ENCODE measurements at regions not wholly inside any gene's neighbourhood (a gene's known extent, or its start where the extent isn't known, plus 50 kb on each side); places are given as distances from the start of the nearest gene placed in this dataset.

GRCh38 chr5:24831989-24832388 is 187.2 kb upstream of the CDH10 start:
- no peak for DNase-seq (ENCODE audit: low read depth)

GRCh38 chr5:24823625-24824024 is 178.8 kb upstream of the CDH10 start:
- DNase-seq (ENCODE audit: low read depth), result peak; percentile 5

DNA sequence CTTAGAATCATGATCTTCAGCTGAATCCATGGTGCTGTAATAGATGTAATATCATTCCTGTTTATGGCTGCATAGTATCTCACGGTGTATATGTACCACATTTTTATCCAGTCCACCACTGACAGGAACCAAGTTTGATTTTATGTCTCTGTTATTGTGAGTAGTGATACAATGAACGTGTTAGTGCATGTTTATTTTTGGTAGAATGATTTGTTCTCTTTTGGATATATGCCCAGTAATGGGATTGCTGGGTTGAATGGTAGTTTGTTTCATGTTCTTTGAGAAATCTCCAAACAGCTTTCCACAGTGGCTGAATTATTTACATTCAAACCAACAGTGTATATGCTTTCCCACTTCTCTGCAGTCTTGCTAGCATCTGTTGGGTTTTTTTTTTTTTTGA is 175.1 kb upstream of the CDH10 start:
- no peak for DNase-seq (ENCODE audit: low read depth)

DNA sequence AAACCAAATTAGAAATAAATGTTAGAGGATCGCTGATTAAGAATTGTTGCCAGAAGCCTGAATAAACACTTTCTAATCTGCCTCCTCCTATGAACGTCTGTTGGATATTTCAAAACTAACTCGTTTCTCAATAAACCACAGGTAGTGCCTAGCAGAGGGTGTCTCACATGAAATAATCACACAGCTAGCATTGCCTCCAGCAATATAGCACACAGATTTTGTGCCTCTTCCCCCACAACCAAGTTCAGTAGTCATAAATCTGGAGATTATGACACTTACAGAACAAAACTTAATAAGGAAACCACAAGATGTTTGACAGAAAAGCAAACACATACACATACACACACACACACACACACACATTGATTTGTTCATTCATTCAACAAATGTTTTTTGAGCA is 173.2 kb upstream of the CDH10 start:
- DNase-seq (ENCODE audit: low read depth), result no peak

DNA sequence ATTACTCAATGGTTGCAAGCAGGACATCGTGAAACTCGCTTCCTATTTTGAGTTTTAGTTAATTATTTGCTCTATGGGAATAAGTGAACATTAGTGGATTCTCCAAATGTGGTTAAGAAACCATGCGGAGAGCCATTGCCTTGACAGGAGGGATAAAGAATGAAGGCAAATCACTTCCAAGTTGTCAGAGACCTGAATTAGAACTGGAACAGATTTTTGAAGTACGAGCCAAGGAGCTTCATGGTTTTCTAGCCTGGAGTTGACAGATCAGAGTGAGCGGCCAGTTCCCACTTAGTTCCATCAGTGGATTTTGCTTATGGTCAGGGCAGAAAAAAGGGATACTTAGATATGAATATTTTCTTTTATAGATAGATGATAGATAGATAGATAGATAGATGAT is 171.4 kb upstream of the CDH10 start:
- no peak for DNase-seq (ENCODE audit: low read depth)

DNA sequence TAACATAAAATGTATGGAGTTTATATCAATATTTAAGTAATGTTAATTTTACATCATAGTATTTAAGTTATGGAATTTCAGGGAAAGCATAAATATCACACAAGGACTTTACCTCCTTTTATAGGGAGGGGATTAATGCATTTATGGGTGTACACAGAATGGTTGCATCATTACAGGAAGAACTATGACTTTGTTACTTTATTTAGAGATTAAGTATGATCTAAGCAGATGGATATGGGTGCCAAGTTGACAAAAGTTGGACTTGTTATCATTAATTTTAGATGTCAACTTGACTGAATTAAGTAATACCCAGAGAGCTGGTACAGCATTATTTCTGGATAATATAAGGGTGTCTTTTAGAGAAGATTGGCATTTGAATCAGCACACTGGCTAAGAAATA is 160.5 kb upstream of the CDH10 start:
- DNase-seq (ENCODE audit: low read depth), result no peak

- peak; percentile 10 for DNase-seq (ENCODE audit: low read depth)
Observed at GRCh38 chr5:24804221-24804681, 159.5 kb upstream of the CDH10 start.

DNA sequence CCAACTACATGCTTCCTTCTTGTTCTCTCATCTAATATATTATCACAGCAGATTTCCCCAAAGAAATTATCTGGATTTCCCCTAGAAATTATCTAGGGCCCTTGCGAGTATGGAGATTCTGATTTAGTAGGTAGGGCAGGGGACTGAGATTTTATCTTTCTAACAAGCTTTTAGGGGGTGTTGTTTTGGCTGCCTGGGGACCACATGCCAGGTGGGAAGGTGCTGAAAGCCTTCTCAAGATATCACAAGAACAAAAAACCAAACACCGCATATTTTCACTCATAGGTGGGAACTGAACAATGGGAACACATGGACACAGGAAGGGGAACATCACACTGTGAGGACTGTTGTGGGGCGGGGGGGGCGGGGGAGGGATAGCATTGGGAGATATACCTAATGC is 146.5 kb upstream of the CDH10 start:
- no peak for DNase-seq (ENCODE audit: low read depth)

- DNase-seq (ENCODE audit: low read depth), result no peak
Observed at GRCh38 chr5:24789611-24790351, 145.0 kb upstream of the CDH10 start.

GRCh38 chr5:24788829-24789514 is 144.2 kb upstream of the CDH10 start:
- DNase-seq (ENCODE audit: low read depth), result peak; percentile 41

GRCh38 chr5:24786108-24786507 is 141.3 kb upstream of the CDH10 start:
- no peak for DNase-seq (ENCODE audit: low read depth)

- no peak for DNase-seq (ENCODE audit: low read depth)
Observed at GRCh38 chr5:24783596-24783995, 138.8 kb upstream of the CDH10 start.

GRCh38 chr5:24777392-24777791 is 132.6 kb upstream of the CDH10 start:
- no peak for DNase-seq (ENCODE audit: low read depth)

- peak; percentile 1 for DNase-seq (ENCODE audit: low read depth)
Observed at GRCh38 chr5:24773261-24773660, 128.5 kb upstream of the CDH10 start.

DNA sequence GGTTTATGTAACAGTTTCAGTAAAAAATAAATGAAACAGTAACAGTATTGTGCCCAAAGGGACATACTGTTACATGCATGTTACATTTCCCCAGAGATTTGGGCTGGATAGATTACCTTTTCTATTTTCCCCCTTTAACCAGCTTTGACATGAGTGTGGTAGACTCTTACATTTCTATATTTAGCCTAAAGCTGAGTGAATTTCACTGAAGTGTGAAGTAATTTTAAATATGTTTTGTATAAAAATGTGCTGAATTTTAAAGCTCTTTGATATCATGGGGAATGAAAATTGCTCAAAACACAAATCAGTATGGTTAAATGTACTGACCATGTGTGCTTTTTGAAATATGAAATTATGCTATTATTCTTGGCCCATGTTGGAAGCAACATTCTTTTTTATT is 122.3 kb upstream of the CDH10 start:
- no peak for DNase-seq (ENCODE audit: low read depth)

DNA sequence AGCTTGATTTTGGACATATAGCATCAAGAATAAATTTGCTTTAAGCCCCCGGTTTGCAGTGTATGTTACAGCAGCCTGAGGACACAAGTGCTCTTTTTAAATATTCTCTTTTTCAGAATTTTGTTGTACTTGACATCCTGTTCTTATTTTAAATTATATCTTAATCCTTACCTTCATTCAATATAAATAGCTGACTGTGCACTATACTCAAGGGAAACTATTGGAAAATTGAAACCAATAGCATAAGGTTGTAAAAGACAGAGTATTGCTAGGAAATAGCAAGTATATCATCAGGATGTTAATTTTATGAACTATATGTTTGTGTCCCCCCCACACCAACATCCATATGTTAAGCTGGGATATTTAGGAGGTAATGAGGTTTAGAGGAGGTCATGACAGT is 120.4 kb upstream of the CDH10 start:
- DNase-seq (ENCODE audit: low read depth), result no peak

DNA sequence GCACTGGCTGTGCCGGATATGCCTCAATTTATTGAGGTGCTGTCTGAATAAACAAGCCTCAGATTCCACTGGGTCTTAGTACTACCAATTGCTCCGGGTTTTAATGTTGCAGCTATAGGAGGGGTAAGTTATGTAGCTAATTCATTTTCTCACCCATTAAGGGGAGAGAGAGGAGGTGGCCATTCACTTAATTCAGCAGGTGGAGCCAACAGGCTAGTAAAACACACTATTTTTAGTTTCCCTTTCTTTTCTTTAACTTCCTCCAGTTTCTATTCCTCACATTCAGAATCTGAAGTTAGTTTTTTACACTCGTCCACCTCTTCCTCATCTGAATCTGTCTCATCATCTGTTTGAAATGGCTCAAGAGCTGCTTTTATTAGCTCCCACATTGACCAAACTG is 105.6 kb upstream of the CDH10 start:
- DNase-seq (ENCODE audit: low read depth), result no peak

DNA sequence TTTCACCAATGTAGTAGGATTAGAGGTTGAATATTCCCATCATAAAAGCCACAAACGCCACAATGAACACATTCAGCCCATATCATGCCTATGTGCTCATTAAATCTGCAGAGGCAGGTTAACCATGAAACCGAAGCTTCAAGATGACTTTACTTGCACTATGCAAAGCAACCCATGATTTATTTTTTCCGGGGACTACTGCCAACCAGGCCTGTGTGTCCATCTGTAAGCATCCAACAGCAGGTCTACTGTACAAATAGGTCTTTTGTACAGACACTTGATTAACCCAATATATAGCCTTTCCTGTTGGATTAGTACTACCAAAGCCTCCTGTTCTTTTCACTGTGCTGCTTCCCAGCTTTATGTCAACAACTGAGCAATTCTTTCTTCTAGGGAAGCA is 104.9 kb upstream of the CDH10 start:
- DNase-seq (ENCODE audit: low read depth), result no peak

DNA sequence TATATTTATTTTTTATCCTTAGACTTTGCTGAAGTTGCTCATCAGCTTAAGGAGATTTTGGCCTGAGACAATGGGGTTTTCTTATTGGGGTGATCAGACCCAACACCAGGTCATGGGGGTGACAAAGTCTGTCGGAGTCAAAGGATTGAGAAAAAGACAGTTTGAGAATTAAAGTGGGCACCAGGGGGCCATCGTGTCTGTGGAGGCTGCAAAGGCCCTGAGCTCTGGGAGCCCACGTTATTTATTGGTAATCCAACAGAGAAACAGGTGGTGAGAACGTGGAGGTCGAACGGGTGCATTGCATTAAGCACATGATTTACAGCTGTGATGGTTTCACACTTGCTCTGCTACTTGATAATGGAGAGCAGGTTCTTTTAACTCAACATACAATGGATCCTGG is 102.5 kb upstream of the CDH10 start:
- DNase-seq (ENCODE audit: low read depth), result no peak

- no peak for DNase-seq (ENCODE audit: low read depth)
Observed at GRCh38 chr5:24742334-24742733, 97.6 kb upstream of the CDH10 start.

- DNase-seq (ENCODE audit: low read depth), result no peak
Observed at GRCh38 chr5:24737163-24737562, 92.4 kb upstream of the CDH10 start.

GRCh38 chr5:24735284-24735683 is 90.5 kb upstream of the CDH10 start:
- DNase-seq (ENCODE audit: low read depth), result no peak

GRCh38 chr5:24732184-24732583 is 87.4 kb upstream of the CDH10 start:
- no peak for DNase-seq (ENCODE audit: low read depth)

GRCh38 chr5:24720743-24721142 is 76.0 kb upstream of the CDH10 start:
- DNase-seq (ENCODE audit: low read depth), result no peak
